ENCODE measurements at regions not wholly inside any gene's neighbourhood (a gene's known extent, or its start where the extent isn't known, plus 50 kb on each side); places are given as distances from the start of the nearest gene placed in this dataset.

DNA sequence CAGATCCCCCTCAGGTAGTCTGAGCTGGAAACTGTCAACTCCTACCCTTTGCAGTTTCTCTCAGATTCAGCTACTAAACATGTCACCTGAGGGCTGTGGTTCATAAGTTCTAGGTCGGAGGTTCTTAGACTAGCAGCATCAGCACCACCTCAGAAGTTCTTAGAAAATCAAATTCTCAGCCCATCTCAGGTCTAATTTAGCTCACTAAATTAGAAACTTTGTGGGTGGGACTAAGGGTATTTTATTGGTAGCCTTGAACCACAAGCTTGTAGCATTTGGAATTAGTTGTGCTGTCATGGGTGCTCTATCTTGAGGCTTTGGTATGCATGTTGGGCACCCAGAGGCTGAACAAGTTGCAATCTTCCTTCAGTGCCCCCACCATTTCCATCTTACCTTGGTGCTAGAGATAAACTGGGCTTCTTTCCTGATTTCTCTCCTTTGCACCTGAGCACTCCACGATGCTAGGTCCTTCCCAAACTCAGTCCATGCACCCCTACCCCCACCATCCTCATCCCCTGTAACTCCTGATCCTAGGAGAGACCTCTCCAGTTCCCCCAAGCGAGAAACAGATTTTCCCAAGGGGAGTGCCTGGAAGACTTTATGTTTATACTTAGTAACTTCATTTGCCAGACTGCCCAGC lies 54.2 kb downstream of the S1PR1 start:
- Histone ChIP-seq H3K27me3 (ENCODE audit: insufficient read depth, low read depth, severe bottlenecking) (peaks cover 48% of the 10 kb centered on the region), H3K4me3 (ENCODE audit: low read depth, low read length) (no peak overlapping the region), H3K27ac (no peak overlapping the region), H3K9me3 (ENCODE audit: severe bottlenecking) (no peaks in the 10 kb centered on the region), H3K36me3 (no peaks in the 10 kb centered on the region)
- TF ChIP-seq, protein P1, sequence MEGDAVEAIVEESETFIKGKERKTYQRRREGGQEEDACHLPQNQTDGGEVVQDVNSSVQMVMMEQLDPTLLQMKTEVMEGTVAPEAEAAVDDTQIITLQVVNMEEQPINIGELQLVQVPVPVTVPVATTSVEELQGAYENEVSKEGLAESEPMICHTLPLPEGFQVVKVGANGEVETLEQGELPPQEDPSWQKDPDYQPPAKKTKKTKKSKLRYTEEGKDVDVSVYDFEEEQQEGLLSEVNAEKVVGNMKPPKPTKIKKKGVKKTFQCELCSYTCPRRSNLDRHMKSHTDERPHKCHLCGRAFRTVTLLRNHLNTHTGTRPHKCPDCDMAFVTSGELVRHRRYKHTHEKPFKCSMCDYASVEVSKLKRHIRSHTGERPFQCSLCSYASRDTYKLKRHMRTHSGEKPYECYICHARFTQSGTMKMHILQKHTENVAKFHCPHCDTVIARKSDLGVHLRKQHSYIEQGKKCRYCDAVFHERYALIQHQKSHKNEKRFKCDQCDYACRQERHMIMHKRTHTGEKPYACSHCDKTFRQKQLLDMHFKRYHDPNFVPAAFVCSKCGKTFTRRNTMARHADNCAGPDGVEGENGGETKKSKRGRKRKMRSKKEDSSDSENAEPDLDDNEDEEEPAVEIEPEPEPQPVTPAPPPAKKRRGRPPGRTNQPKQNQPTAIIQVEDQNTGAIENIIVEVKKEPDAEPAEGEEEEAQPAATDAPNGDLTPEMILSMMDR (IDR thresholded peaks at IDR 0.05; ENCODE audit: low read depth, low read length): no peak
- no peak for DNase-seq

- TF ChIP-seq, protein P1 (IDR thresholded peaks at IDR 0.05; ENCODE audit: low read depth, low read length): no peak
- Histone ChIP-seq H3K9me3 (ENCODE audit: severe bottlenecking) (no peaks in the 10 kb centered on the region), H3K27ac (no peak overlapping the region), H3K4me3 (ENCODE audit: low read depth, low read length) (no peak overlapping the region), H3K27me3 (ENCODE audit: insufficient read depth, low read depth, severe bottlenecking) (peaks cover 50% of the 10 kb centered on the region), H3K36me3 (no peaks in the 10 kb centered on the region)
- DNase-seq: no peak
Measured at GRCh38 chr1:101291562-101292380, 55.0 kb downstream of the S1PR1 start.

- Histone ChIP-seq H3K36me3 (no peaks in the 10 kb centered on the region), H3K4me3 (ENCODE audit: low read depth, low read length) (no peak overlapping the region), H3K27me3 (ENCODE audit: insufficient read depth, low read depth, severe bottlenecking) (peaks cover 54% of the 10 kb centered on the region), H3K27ac (no peak overlapping the region), H3K9me3 (ENCODE audit: severe bottlenecking) (no peaks in the 10 kb centered on the region)
- TF ChIP-seq, protein P1 (IDR thresholded peaks at IDR 0.05; ENCODE audit: low read depth, low read length): no peak
- DNase-seq: no peak
Measured at GRCh38 chr1:101293461-101294051, 56.7 kb downstream of the S1PR1 start.

GRCh38 chr1:101295209-101295608 lies 58.4 kb downstream of the S1PR1 start:
- Histone ChIP-seq H3K27me3 (ENCODE audit: insufficient read depth, low read depth, severe bottlenecking) (peaks cover 59% of the 10 kb centered on the region), H3K27ac (no peak overlapping the region), H3K9me3 (ENCODE audit: severe bottlenecking) (no peaks in the 10 kb centered on the region), H3K4me3 (ENCODE audit: low read depth, low read length) (no peak overlapping the region), H3K36me3 (no peaks in the 10 kb centered on the region)
- no peak for DNase-seq
- TF ChIP-seq, protein P1 (IDR thresholded peaks at IDR 0.05; ENCODE audit: low read depth, low read length): no peak

- Histone ChIP-seq H3K9me3 (ENCODE audit: severe bottlenecking) (no peaks in the 10 kb centered on the region), H3K4me3 (ENCODE audit: low read depth, low read length) (no peak overlapping the region), H3K27me3 (ENCODE audit: insufficient read depth, low read depth, severe bottlenecking) (peaks cover 50% of the 10 kb centered on the region), H3K27ac (no peak overlapping the region), H3K36me3 (no peaks in the 10 kb centered on the region)
- DNase-seq: no peak
- TF ChIP-seq, protein P1 (IDR thresholded peaks at IDR 0.05; ENCODE audit: low read depth, low read length): no peak
Measured at GRCh38 chr1:101298663-101299062, 61.8 kb downstream of the S1PR1 start.
